A673 (cell line): ENCODE measurements at regions not wholly inside any gene's neighbourhood (a gene's known extent, or its start where the extent isn't known, plus 50 kb on each side); places are given as distances from the start of the nearest gene placed in this dataset.

ENCODE experiments used
- BruUV-seq: library from RNA; stranded (reverse); fragments of 400-500 nt; replicated peaks from 2 replicates; lab custom pipeline; 2021; lab: Mats Ljungman, UMichigan
- CTCF ChIA-PET: fragments of 300-600 bp; sonication (Branson Sonifier 250); formaldehyde crosslinking; loops from one replicate; lab custom pipeline; 2022; ENCODE audit warnings: antibody characterized with exemption; lab: Charles Lee
- POLR2A ChIA-PET: fragments of 300-600 bp; sonication (Branson Sonifier 250); formaldehyde crosslinking; loops from one replicate; lab custom pipeline; 2022; ENCODE audit warnings: antibody characterized with exemption; ENCODE audit not compliant: low non-redundant PET; lab: Charles Lee
- DNase-seq: peaks from one replicate; pipeline ENCODE4 v3.0.0-alpha.2; 2015; ENCODE audit warnings: low spot score
- H3K27ac ChIP-seq: fragments of 200-600 bp; sonication (generic); 2 replicates; pipeline ENCODE4 v1.5.1; 2016; ENCODE audit warnings: mixed run types, low read depth, mild to moderate bottlenecking, mixed read lengths, antibody characterized with exemption, low read length; ENCODE audit not compliant: poor library complexity, severe bottlenecking
- H3K27me3 ChIP-seq: fragments of 200-600 bp; sonication (generic); replicated peaks from 2 replicates; pipeline ENCODE4 v1.6.1; 2017; ENCODE audit warnings: mixed run types, low read depth, mild to moderate bottlenecking, mixed read lengths, antibody characterized with exemption, low read length; ENCODE audit not compliant: insufficient read depth, poor library complexity
- H3K36me3 ChIP-seq: fragments of 200-600 bp; sonication (generic); 2 replicates; pipeline ENCODE4 v1.6.1; 2016; ENCODE audit warnings: mixed run types, mild to moderate bottlenecking, mixed read lengths, antibody characterized with exemption, low read length; ENCODE audit not compliant: insufficient read depth, poor library complexity, severe bottlenecking
- H3K4me1 ChIP-seq: fragments of 200-600 bp; sonication (generic); 2 replicates; pipeline ENCODE4 v1.6.1; 2017; ENCODE audit warnings: mixed run types, mild to moderate bottlenecking, mixed read lengths, antibody characterized with exemption, low read length; ENCODE audit not compliant: insufficient read depth, poor library complexity, severe bottlenecking
- H3K4me3 ChIP-seq: fragments of 200-600 bp; sonication (generic); 2 replicates; pipeline ENCODE4 v1.5.1; 2016; ENCODE audit warnings: low read depth, mixed run types, mild to moderate bottlenecking, mixed read lengths, low read length; ENCODE audit not compliant: poor library complexity, severe bottlenecking
- H3K9me3 ChIP-seq: fragments of 200-600 bp; sonication (generic); 2 replicates; pipeline ENCODE4 v1.6.1; 2016; ENCODE audit warnings: mixed run types, low read depth, mild to moderate bottlenecking, mixed read lengths, antibody characterized with exemption, low read length; ENCODE audit not compliant: poor library complexity, severe bottlenecking
- CTCF ChIP-seq: fragments of 300-800, 200-600 bp; sonication (generic); conservative IDR thresholded peaks from 2 replicates; pipeline ENCODE4 v1.5.1; 2017; ENCODE audit warnings: low read depth, mild to moderate bottlenecking, antibody characterized with exemption, low read length, moderate library complexity, mixed read lengths
- EZH2 ChIP-seq: fragments of 200-600 bp; sonication (generic); IDR thresholded peaks from 2 replicates; pipeline ENCODE4 v1.6.1; 2017; ENCODE audit warnings: borderline replicate concordance, low read depth, mild to moderate bottlenecking, mixed read lengths, antibody characterized with exemption, low read length; ENCODE audit not compliant: poor library complexity, severe bottlenecking
- intact Hi-C: fragments of 100-400 bp; cut with micrococcal nuclease; formaldehyde crosslinking; loops from one replicate; pipeline ENCODE4 v1.10.0; 2022; ENCODE audit not compliant: unreplicated experiment

GRCh38 chr3:35322070-35322469 lies 317.3 kb upstream of the ARPP21 start:
- H3K36me3 ChIP-seq = no peaks in the 10 kb centered on the region
- intact Hi-C loops = no loop called here
- TF ChIP-seq CTCF = no peak
- TF ChIP-seq EZH2 = no peak
- no peak for DNase-seq
- H3K4me3 ChIP-seq = no peak overlapping the region
- no peaks in the 10 kb centered on the region for H3K4me1 ChIP-seq
- H3K27ac ChIP-seq = no peak overlapping the region
- H3K9me3 ChIP-seq = peaks cover 7% of the 10 kb centered on the region
- ChIA-PET POLR2A (no interaction called here), CTCF (no interaction called here)
- BruUV-seq = no TSS peak
- no peaks in the 10 kb centered on the region for H3K27me3 ChIP-seq

- CTCF ChIA-PET = no interaction called here
- no peaks in the 10 kb centered on the region for H3K4me1 ChIP-seq
- no peaks in the 10 kb centered on the region for H3K27me3 ChIP-seq
- TF ChIP-seq CTCF (no peak), EZH2 (no peak)
- DNase-seq = no peak
- no TSS peak for BruUV-seq
- no peaks in the 10 kb centered on the region for H3K9me3 ChIP-seq
- H3K27ac ChIP-seq = no peak overlapping the region
- intact Hi-C loops = no loop called here
- no peak overlapping the region for H3K4me3 ChIP-seq
- POLR2A ChIA-PET = no interaction called here
- no peaks in the 10 kb centered on the region for H3K36me3 ChIP-seq
These were observed 303.6 kb upstream of the ARPP21 start for GRCh38 chr3:35335703-35336102.

GRCh38 chr3:35336601-35337000 lies 302.7 kb upstream of the ARPP21 start:
- ChIA-PET CTCF (no interaction called here), POLR2A (no interaction called here)
- DNase-seq = no peak
- no TSS peak for BruUV-seq
- Histone ChIP-seq H3K27me3 (no peaks in the 10 kb centered on the region), H3K4me3 (no peak overlapping the region), H3K9me3 (no peaks in the 10 kb centered on the region), H3K4me1 (no peaks in the 10 kb centered on the region), H3K27ac (no peak overlapping the region), H3K36me3 (no peaks in the 10 kb centered on the region)
- intact Hi-C loops = no loop called here
- TF ChIP-seq EZH2 (no peak), CTCF (no peak)
